Renal pelvis (tissue), 1 donor: ENCODE measurements at regions not wholly inside any gene's neighbourhood (a gene's known extent, or its start where the extent isn't known, plus 50 kb on each side); places are given as distances from the start of the nearest gene placed in this dataset.
"Not testable (repeated sequence)": the region's sequence is repeated elsewhere in the genome, so short reads cannot be mapped to it uniquely, and the experiment has no call there.

ENCODE experiments used
- DNase-seq: peaks from one replicate; pipeline ENCODE4 v3.0.0-alpha.2; 2013

GRCh38 chr10:64576497-64576896, 1055.3 kb downstream of the REEP3 start:
- DNase-seq, result no peak

- not testable (repeated sequence) for DNase-seq
Measured at GRCh38 chr10:64578757-64579156, 1057.6 kb downstream of the REEP3 start.

GRCh38 chr10:64586934-64587503, 1065.8 kb downstream of the REEP3 start:
- DNase-seq, result peak; percentile 1

GRCh38 chr10:64594072-64594471, 1072.9 kb downstream of the REEP3 start:
- no peak for DNase-seq

GRCh38 chr10:64598600-64598999, 1077.4 kb downstream of the REEP3 start:
- no peak for DNase-seq

- no peak for DNase-seq
Measured at GRCh38 chr10:64601298-64601697, 1080.1 kb downstream of the REEP3 start.

GRCh38 chr10:64617085-64617484, 1095.9 kb downstream of the REEP3 start:
- DNase-seq, result no peak

- DNase-seq, result no peak
Measured at GRCh38 chr10:64619102-64619501, 1097.9 kb downstream of the REEP3 start.

- no peak for DNase-seq
Measured at GRCh38 chr10:64626924-64627323, 1105.7 kb downstream of the REEP3 start.

- no peak for DNase-seq
Measured at GRCh38 chr10:64630534-64630933, 1109.3 kb downstream of the REEP3 start.

GRCh38 chr10:64635906-64636305, 1114.7 kb downstream of the REEP3 start:
- DNase-seq, result no peak

GRCh38 chr10:64636461-64636860, 1115.3 kb downstream of the REEP3 start:
- no peak for DNase-seq

GRCh38 chr10:64637939-64638338, 1116.7 kb downstream of the REEP3 start:
- DNase-seq, result no peak

- DNase-seq, result no peak
Measured at GRCh38 chr10:64648915-64649314, 1127.7 kb downstream of the REEP3 start.

GRCh38 chr10:64658528-64658927, 1137.3 kb downstream of the REEP3 start:
- DNase-seq, result no peak

GRCh38 chr10:64659311-64659710, 1138.1 kb downstream of the REEP3 start:
- no peak for DNase-seq

GRCh38 chr10:64682043-64682442, 1160.8 kb downstream of the REEP3 start:
- no peak for DNase-seq

- no peak for DNase-seq
Measured at GRCh38 chr10:64690194-64690593, 1169.0 kb downstream of the REEP3 start.

- no peak for DNase-seq
Measured at GRCh38 chr10:64699244-64699643, 1178.0 kb downstream of the REEP3 start.

- not testable (repeated sequence) for DNase-seq
Measured at GRCh38 chr10:64702086-64702485, 1180.9 kb downstream of the REEP3 start.

- DNase-seq, result no peak
Measured at GRCh38 chr10:64708884-64709681, 1187.9 kb downstream of the REEP3 start.

GRCh38 chr10:64726466-64726865, 1205.3 kb downstream of the REEP3 start:
- DNase-seq, result no peak

GRCh38 chr10:64731016-64731415, 1209.8 kb downstream of the REEP3 start:
- no peak for DNase-seq
